Endothelial cell (in vitro differentiated cells): ENCODE measurements at regions not wholly inside any gene's neighbourhood (a gene's known extent, or its start where the extent isn't known, plus 50 kb on each side); places are given as distances from the start of the nearest gene placed in this dataset.

ENCODE experiments used
- DNase-seq: peaks from one replicate; pipeline ENCODE4 v3.0.0; 2021; ENCODE audit warnings: low spot score
- H3K27ac Mint-ChIP-seq: one replicate; pipeline ENCODE4 v1.8.0; 2021; ENCODE audit warnings: mixed read lengths, inconsistent platforms; ENCODE audit not compliant: unreplicated experiment
- H3K27me3 Mint-ChIP-seq: one replicate; pipeline ENCODE4 v1.8.0; 2021; ENCODE audit warnings: mild to moderate bottlenecking, moderate library complexity, mixed read lengths, inconsistent platforms; ENCODE audit not compliant: unreplicated experiment
- H3K36me3 Mint-ChIP-seq: one replicate; pipeline ENCODE4 v1.8.0; 2021; ENCODE audit warnings: mild to moderate bottlenecking, low read depth, mixed read lengths, inconsistent platforms; ENCODE audit not compliant: unreplicated experiment
- H3K4me1 Mint-ChIP-seq: one replicate; pipeline ENCODE4 v1.8.0; 2021; ENCODE audit warnings: mild to moderate bottlenecking, mixed read lengths, inconsistent platforms; ENCODE audit not compliant: unreplicated experiment
- H3K4me3 Mint-ChIP-seq: one replicate; pipeline ENCODE4 v1.8.0; 2021; ENCODE audit warnings: mild to moderate bottlenecking, mixed read lengths, inconsistent platforms; ENCODE audit not compliant: unreplicated experiment
- H3K9me3 Mint-ChIP-seq: one replicate; pipeline ENCODE4 v1.8.0; 2021; ENCODE audit warnings: mixed read lengths, inconsistent platforms; ENCODE audit not compliant: unreplicated experiment
- TF ChIP-seq, protein P1 (sequence below): fragments of 200-600 bp; sonication (generic); IDR thresholded peaks from one replicate; pipeline ENCODE4 v1.5.0; 2021; ENCODE audit warnings: antibody characterized with exemption; ENCODE audit not compliant: unreplicated experiment

DNA sequence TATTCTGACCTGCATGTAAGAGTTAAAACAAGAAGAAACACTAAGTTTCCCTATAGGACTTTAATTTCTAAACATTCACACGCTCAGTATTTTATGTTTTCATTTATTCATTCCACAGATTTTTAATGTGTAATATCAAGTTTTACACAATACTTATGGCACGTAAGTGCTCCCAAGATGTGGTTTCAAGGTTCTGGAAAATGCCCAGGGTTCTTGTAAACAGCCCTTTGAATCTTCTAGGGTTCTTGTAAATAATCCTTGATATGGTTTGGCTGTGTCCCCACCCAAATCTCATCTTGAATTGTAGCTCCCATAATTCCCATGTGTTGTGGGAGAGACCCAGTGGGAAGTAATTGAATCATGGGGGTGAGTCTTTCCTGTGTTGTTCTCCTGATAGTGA lies 383.0 kb downstream of the TXNL1 start:
- Mint-ChIP-seq H3K9me3 (no peaks in the 10 kb centered on the region), H3K27me3 (no peaks in the 10 kb centered on the region), H3K4me3 (no peak overlapping the region), H3K4me1 (no peaks in the 10 kb centered on the region), H3K36me3 (no peaks in the 10 kb centered on the region), H3K27ac (no peak overlapping the region)
- no peak for DNase-seq
- TF ChIP-seq, protein P1, sequence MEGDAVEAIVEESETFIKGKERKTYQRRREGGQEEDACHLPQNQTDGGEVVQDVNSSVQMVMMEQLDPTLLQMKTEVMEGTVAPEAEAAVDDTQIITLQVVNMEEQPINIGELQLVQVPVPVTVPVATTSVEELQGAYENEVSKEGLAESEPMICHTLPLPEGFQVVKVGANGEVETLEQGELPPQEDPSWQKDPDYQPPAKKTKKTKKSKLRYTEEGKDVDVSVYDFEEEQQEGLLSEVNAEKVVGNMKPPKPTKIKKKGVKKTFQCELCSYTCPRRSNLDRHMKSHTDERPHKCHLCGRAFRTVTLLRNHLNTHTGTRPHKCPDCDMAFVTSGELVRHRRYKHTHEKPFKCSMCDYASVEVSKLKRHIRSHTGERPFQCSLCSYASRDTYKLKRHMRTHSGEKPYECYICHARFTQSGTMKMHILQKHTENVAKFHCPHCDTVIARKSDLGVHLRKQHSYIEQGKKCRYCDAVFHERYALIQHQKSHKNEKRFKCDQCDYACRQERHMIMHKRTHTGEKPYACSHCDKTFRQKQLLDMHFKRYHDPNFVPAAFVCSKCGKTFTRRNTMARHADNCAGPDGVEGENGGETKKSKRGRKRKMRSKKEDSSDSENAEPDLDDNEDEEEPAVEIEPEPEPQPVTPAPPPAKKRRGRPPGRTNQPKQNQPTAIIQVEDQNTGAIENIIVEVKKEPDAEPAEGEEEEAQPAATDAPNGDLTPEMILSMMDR, result no peak

DNA sequence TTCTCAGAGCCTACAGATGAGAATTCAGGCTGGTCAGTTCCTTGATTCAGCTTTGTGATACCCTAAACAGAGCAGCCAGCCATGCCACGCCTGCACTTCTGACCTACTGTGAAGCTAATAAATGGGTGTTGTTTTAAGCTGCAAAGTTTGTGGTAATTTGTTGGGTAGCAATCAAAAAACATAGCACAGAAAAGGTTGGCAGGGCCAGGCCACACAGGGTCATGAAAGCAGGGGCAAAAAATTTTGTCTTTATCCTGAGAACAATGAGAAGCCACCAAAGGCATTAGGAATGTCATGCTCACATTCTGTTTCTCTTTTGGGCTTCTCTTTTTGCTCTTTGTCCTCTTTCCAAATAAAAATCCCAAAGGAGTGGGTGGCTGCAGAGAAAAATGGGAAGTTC lies 385.9 kb downstream of the TXNL1 start:
- Mint-ChIP-seq H3K36me3 (no peaks in the 10 kb centered on the region), H3K27me3 (no peaks in the 10 kb centered on the region), H3K4me3 (no peak overlapping the region), H3K9me3 (no peaks in the 10 kb centered on the region), H3K4me1 (peaks cover 10% of the 10 kb centered on the region), H3K27ac (no peak overlapping the region)
- no peak for DNase-seq
- TF ChIP-seq, protein P1, result no peak

DNA sequence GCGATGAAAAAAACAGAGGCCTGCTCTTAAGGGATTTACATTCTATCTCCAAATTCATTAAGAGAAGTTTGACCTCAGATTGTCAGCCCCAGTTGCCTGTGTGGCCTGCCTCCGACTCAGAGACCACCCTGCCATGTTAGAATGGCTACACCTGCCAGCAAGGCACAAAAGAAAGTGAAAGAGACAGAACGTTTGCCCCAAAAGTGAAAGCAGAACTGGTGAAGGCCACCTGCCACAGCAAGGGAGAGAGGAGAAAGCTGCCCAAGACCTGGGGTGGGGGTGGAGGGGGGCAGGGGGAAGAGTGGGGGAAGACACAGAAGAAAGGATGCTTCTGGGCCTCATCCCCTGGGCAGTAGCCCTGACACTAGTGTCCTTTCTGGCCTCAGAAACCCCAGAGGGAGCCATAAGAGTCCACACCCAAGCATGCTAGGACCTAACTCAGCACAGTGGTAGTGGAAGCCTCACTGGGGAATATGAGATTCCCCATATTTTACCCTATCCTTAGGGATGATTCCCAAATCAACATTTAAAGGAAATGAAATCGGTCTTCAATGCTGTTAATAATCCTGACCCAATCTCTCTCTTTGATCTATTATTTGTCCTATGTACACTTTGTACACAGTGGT lies 389.7 kb downstream of the TXNL1 start:
- H3K9me3 Mint-ChIP-seq, result no peaks in the 10 kb centered on the region
- peaks cover 20% of the 10 kb centered on the region for H3K4me1 Mint-ChIP-seq
- peak overlapping the region; percentile 1 for H3K27ac Mint-ChIP-seq
- TF ChIP-seq, protein P1, result no peak
- no peak overlapping the region for H3K4me3 Mint-ChIP-seq
- no peaks in the 10 kb centered on the region for H3K36me3 Mint-ChIP-seq
- peaks cover 5% of the 10 kb centered on the region for H3K27me3 Mint-ChIP-seq
- DNase-seq, result no peak

DNA sequence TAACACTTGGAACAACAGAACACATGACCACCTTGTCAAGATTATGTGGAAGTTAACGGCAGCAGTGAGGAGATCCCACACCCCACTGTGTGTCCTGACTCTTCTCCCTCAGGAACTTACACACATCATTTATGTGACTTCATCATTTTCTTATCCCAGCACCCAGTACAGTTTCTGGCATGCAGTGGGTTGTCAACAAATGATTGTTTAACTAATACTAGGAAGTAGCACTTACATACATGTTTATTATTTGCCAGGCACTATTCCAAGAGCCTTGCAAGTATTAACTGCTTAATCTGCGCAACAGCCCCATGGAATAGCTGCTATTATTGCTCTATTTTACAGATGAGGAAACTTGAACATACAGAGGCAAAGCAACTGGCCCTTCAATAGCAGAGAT lies 391.5 kb downstream of the TXNL1 start:
- Mint-ChIP-seq H3K9me3 (no peaks in the 10 kb centered on the region), H3K4me3 (no peak overlapping the region), H3K27me3 (peaks cover 5% of the 10 kb centered on the region), H3K27ac (no peak overlapping the region), H3K36me3 (no peaks in the 10 kb centered on the region), H3K4me1 (peaks cover 20% of the 10 kb centered on the region)
- no peak for DNase-seq
- TF ChIP-seq, protein P1, result no peak

DNA sequence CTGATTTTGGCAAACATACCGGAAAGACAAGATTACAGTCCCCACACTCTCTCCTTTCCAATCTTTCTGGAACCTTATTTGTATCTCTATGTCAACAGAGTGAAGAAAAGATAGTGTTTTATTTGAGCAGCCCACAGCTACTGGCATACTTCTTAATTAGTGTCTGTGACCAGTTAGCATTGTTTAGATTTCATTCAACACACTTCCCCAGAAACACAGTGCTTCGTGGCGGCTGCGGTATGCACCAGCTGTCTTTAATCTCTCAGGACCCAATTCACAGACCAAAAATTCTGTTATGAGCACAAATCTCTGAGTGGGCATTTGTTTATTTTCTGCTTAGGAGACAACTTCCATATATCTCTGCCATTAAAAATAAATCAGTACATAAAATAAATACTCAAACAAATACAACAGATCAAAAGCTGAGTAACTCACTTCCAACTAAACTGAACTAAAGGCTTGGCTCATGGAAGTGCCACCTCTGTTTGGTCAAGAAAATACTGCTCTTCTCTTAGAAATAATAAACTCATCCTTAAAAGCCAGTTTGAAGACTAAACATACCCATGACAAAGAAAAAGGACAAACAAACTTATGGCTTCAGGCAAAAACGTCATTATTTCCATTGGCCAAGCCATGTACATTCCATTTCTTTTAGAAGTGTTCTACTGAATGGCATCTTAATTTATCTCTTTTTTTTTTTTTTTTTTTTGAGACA lies 392.4 kb downstream of the TXNL1 start:
- Mint-ChIP-seq H3K4me1 (peaks cover 20% of the 10 kb centered on the region), H3K4me3 (no peak overlapping the region), H3K9me3 (no peaks in the 10 kb centered on the region), H3K27me3 (peaks cover 5% of the 10 kb centered on the region), H3K27ac (peak overlapping the region; percentile 67), H3K36me3 (no peaks in the 10 kb centered on the region)
- no peak for DNase-seq
- TF ChIP-seq, protein P1, result no peak
